ENCODE measurements at regions not wholly inside any gene's neighbourhood (a gene's known extent, or its start where the extent isn't known, plus 50 kb on each side); places are given as distances from the start of the nearest gene placed in this dataset.

GRCh38 chr1:10888291-10888690 lies 91.8 kb upstream of the CASZ1 start:
- TF ChIP-seq ZNF274 (IDR thresholded peaks at IDR 0.05; ENCODE audit: low read depth, low read length) (no peak), SUZ12 (IDR thresholded peaks at IDR 0.05; ENCODE audit: extremely low read depth, insufficient read depth, insufficient read length) (no peak)

Data from NT2/D1 (cell line).